Neural cell (in vitro differentiated cells): ENCODE measurements at regions not wholly inside any gene's neighbourhood (a gene's known extent, or its start where the extent isn't known, plus 50 kb on each side); places are given as distances from the start of the nearest gene placed in this dataset.

Source experiments
- H2AFZ ChIP-seq: fragments of 200-600, 300-800 bp; sonication (generic), shearing (Covaris generic); 2 replicates; pipeline ENCODE4 v1.6.0; 2014; ENCODE audit warnings: low read depth, mild to moderate bottlenecking, antibody characterized with exemption, low read length, moderate library complexity
- H3F3A ChIP-seq: fragments of 200-600 bp; shearing (Covaris generic); 2 replicates; pipeline ENCODE4 v1.6.1; 2016; ENCODE audit warnings: mild to moderate bottlenecking, moderate library complexity, mixed read lengths, antibody characterized with exemption, low read length; ENCODE audit not compliant: insufficient read depth, poor library complexity, severe bottlenecking
- H3K27ac ChIP-seq: fragments of 200-600, 300-800 bp; sonication (generic), shearing (Covaris generic); 2 replicates; pipeline ENCODE4 v1.5.1; 2014; ENCODE audit warnings: mild to moderate bottlenecking, low read length, moderate library complexity
- H3K27me3 ChIP-seq: fragments of 300-800, 200-600 bp; sonication (generic), shearing (Covaris generic); 2 replicates; pipeline ENCODE4 v1.6.0; 2014; ENCODE audit warnings: mild to moderate bottlenecking, low read depth, low read length, moderate library complexity; ENCODE audit not compliant: insufficient read depth
- H3K36me3 ChIP-seq: fragments of 300-800, 200-600 bp; sonication (generic), shearing (Covaris generic); 2 replicates; pipeline ENCODE4 v1.5.1; 2014; ENCODE audit warnings: mild to moderate bottlenecking, antibody characterized with exemption, low read length, moderate library complexity; ENCODE audit not compliant: insufficient read depth
- H3K4me2 ChIP-seq: fragments of 300-800, 200-600 bp; sonication (generic), shearing (Covaris generic); 2 replicates; pipeline ENCODE4 v1.6.0; 2014; ENCODE audit warnings: mild to moderate bottlenecking, low read length
- H3K4me3 ChIP-seq: fragments of 300-800, 200-600 bp; sonication (generic), shearing (Covaris generic); 2 replicates; pipeline ENCODE4 v1.5.1; 2014; ENCODE audit warnings: mild to moderate bottlenecking, low read length, moderate library complexity
- H3K79me2 ChIP-seq: fragments of 200-600 bp; shearing (Covaris generic); replicated peaks from 2 replicates; pipeline ENCODE4 v1.6.0; 2014; ENCODE audit warnings: mild to moderate bottlenecking, low read length, moderate library complexity; ENCODE audit not compliant: insufficient read depth
- H3K9ac ChIP-seq: fragments of 300-800, 200-600 bp; sonication (generic), shearing (Covaris generic); 2 replicates; pipeline ENCODE4 v1.6.1; 2016; ENCODE audit warnings: mild to moderate bottlenecking, low read length, mixed read lengths
- H3K9me2 ChIP-seq: fragments of 200-600 bp; shearing (Covaris generic); 2 replicates; pipeline ENCODE4 v1.6.1; 2016; ENCODE audit warnings: mild to moderate bottlenecking, low read length, mixed read lengths; ENCODE audit not compliant: insufficient read depth
- H3K9me3 ChIP-seq: fragments of 200-600, 300-800 bp; sonication (generic), shearing (Covaris generic); 2 replicates; pipeline ENCODE4 v1.6.1; 2016; ENCODE audit warnings: mild to moderate bottlenecking, mixed run types, low read length, moderate library complexity, mixed read lengths
- H4K20me1 ChIP-seq: fragments of 200-600 bp; shearing (Covaris generic); 2 replicates; pipeline ENCODE4 v1.6.1; 2016; ENCODE audit warnings: mild to moderate bottlenecking, mixed run types; ENCODE audit not compliant: insufficient read depth
- CTCF ChIP-seq: fragments of 450-650 bp; IDR thresholded peaks from 2 replicates; pipeline ENCODE4 v1.5.1; 2014; ENCODE audit warnings: antibody characterized with exemption, mild to moderate bottlenecking, moderate library complexity; ENCODE audit not compliant: poor library complexity, severe bottlenecking
- EP300 ChIP-seq: fragments of 450-650 bp; conservative IDR thresholded peaks from 2 replicates; pipeline ENCODE4 v1.6.1; 2014; ENCODE audit warnings: antibody characterized with exemption, mild to moderate bottlenecking, moderate library complexity; ENCODE audit not compliant: poor library complexity, severe bottlenecking
- EZH2 ChIP-seq: fragments of 200-600, 300-800 bp; shearing (Covaris generic), sonication (generic); IDR thresholded peaks from 2 replicates; pipeline ENCODE4 v1.6.1; 2014; ENCODE audit warnings: antibody characterized with exemption, low read length, borderline replicate concordance, mild to moderate bottlenecking; ENCODE audit not compliant: insufficient read depth, poor library complexity, severe bottlenecking
- MXI1 ChIP-seq: fragments of 450-650 bp; conservative IDR thresholded peaks from 2 replicates; pipeline ENCODE4 v1.6.1; 2014; ENCODE audit warnings: antibody characterized with exemption, mild to moderate bottlenecking; ENCODE audit not compliant: poor library complexity, severe bottlenecking
- POLR2AphosphoS5 ChIP-seq: IDR thresholded peaks from 2 replicates; pipeline ENCODE4 v1.6.1; 2012
- RAD21 ChIP-seq: fragments of 450-650 bp; conservative IDR thresholded peaks from 2 replicates; pipeline ENCODE4 v1.6.1; 2014; ENCODE audit warnings: antibody characterized with exemption, mild to moderate bottlenecking, moderate library complexity
- REST ChIP-seq: IDR thresholded peaks from 2 replicates; pipeline ENCODE4 v1.6.1; 2012; ENCODE audit warnings: borderline replicate concordance
- SMC3 ChIP-seq: fragments of 450-650 bp; conservative IDR thresholded peaks from 2 replicates; pipeline ENCODE4 v1.6.1; 2014; ENCODE audit warnings: antibody characterized with exemption, mild to moderate bottlenecking, moderate library complexity; ENCODE audit not compliant: poor library complexity
- TAF1 ChIP-seq: IDR thresholded peaks from 2 replicates; pipeline ENCODE4 v1.6.1; 2012; ENCODE audit warnings: low read depth

DNA sequence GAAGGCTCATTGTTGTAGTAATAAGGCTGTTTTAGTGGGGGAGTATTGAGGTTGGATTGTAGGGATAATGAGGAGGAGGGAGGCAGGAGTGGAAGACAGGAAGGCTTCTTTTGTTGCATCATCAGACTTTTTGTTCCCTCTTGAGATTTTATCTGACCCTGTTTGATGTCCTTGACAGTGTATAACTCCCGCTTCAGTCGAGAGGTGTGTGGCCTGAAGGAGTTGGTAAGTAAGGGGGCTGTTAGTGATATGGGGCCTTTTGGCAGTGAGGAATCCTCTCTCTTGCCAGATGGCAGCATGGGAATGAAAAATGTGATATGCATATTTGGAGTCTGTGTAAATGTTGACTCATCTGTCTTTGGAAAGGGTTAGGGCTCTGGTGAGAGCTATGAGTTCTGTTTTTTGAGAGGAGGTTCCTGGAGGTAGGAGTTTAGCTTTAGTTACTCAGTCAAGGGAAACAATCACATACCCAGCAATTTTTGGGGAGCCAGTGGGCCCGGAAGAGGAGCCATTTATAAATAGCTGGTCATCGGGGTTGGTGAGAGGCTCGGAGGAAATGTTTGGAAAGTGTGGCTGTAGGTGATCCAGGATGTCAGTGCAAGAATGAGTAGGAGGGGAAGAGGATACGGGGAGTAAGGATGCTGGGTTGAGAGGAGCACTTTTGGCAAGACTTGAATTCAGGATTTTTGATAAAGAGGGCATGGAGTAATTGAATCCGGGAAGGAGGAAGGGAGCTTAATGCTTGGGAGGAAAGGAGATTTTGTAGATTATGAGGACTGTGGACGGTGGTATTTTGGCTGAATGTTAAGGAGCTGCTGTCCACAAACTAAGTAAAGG lies 136.7 kb upstream of the ETV3 start:
- H3K27me3 ChIP-seq, result no peaks in the 10 kb centered on the region
- H3K36me3 ChIP-seq, result no peaks in the 10 kb centered on the region
- H3K9me2 ChIP-seq, result no peaks in the 10 kb centered on the region
- no peaks in the 10 kb centered on the region for H3K9me3 ChIP-seq
- no peak overlapping the region for H3K9ac ChIP-seq
- H3K4me3 ChIP-seq, result no peak overlapping the region
- TF ChIP-seq CTCF (no peak), EZH2 (no peak), MXI1 (no peak), TAF1 (no peak)
- H3K27ac ChIP-seq, result no peak overlapping the region
- no peaks in the 10 kb centered on the region for H4K20me1 ChIP-seq
- H3K79me2 ChIP-seq, result no peaks in the 10 kb centered on the region
- no peak overlapping the region for H2AFZ ChIP-seq
- H3F3A ChIP-seq, result no peaks in the 10 kb centered on the region
- no peak overlapping the region for H3K4me2 ChIP-seq

DNA sequence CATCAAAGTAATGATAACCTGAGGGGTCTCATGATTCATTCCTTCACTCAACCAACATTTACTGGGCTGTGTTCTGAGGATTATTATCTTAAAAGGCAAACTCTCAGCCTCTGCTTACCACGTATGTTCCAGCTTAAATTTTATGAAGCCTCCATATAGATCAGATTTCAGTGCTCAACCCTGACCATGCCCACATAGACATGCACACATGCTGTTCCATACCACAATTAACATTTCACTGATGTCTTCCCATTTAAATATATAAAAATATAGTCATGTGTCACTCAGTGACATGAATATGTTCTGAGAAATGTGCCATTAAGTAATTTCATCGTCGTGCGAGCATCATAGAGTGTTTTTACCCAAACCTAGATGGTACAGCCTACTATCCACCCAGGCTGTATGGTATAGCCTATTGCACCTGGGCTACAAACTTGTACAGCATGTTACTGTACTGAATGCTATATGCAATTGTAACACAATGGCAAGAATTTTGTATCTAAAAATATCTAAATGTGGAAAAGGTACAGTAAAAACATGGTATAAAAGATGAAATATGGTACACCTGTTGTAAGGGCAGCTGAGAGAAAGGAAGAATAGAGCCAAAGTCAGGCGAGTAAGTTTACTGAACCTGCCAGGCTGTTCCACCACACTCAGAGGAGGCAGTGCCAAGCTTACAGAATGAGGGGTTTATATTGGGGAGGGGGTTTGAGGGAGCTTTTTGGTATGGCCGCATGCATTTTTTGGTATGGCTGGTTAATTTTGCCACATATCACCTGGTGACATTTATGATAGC lies 134.7 kb upstream of the ETV3 start:
- H3K4me3 ChIP-seq, result no peak overlapping the region
- no peaks in the 10 kb centered on the region for H3K79me2 ChIP-seq
- H3F3A ChIP-seq, result no peaks in the 10 kb centered on the region
- no peaks in the 10 kb centered on the region for H3K9me3 ChIP-seq
- H3K9me2 ChIP-seq, result no peaks in the 10 kb centered on the region
- TF ChIP-seq POLR2AphosphoS5 (no peak), CTCF (no peak), EP300 (no peak), EZH2 (no peak), REST (no peak), SMC3 (no peak), MXI1 (no peak), RAD21 (no peak), TAF1 (no peak)
- H3K9ac ChIP-seq, result no peak overlapping the region
- no peaks in the 10 kb centered on the region for H4K20me1 ChIP-seq
- H3K4me2 ChIP-seq, result no peak overlapping the region
- H3K36me3 ChIP-seq, result no peaks in the 10 kb centered on the region
- no peak overlapping the region for H3K27ac ChIP-seq
- H3K27me3 ChIP-seq, result no peaks in the 10 kb centered on the region
- H2AFZ ChIP-seq, result no peak overlapping the region
